ENCODE measurements at regions not wholly inside any gene's neighbourhood (a gene's known extent, or its start where the extent isn't known, plus 50 kb on each side); places are given as distances from the start of the nearest gene placed in this dataset.

DNA sequence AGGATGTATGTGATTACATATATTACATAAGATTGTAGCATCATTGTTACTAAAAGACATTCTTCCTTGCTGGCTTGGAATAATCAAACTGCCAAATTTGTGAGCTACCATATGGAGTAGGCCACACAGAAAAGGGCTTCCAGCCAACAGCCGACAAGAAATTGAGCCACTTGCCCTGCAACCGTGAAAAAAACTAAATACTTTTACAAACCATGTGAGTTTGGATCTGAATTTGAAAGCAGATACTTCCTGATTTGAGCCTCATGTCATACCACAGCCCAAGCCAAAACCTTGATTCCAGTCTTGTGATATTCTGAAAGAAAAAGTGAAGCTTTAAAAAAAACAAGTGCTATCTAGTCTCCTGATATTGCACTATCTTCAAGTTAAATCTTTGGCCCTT, 55.6 kb upstream of the PRMT6 start:
- TF ChIP-seq, protein P1, sequence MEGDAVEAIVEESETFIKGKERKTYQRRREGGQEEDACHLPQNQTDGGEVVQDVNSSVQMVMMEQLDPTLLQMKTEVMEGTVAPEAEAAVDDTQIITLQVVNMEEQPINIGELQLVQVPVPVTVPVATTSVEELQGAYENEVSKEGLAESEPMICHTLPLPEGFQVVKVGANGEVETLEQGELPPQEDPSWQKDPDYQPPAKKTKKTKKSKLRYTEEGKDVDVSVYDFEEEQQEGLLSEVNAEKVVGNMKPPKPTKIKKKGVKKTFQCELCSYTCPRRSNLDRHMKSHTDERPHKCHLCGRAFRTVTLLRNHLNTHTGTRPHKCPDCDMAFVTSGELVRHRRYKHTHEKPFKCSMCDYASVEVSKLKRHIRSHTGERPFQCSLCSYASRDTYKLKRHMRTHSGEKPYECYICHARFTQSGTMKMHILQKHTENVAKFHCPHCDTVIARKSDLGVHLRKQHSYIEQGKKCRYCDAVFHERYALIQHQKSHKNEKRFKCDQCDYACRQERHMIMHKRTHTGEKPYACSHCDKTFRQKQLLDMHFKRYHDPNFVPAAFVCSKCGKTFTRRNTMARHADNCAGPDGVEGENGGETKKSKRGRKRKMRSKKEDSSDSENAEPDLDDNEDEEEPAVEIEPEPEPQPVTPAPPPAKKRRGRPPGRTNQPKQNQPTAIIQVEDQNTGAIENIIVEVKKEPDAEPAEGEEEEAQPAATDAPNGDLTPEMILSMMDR (IDR thresholded peaks at IDR 0.05 in 4 of 5, conservative IDR thresholded peaks at IDR 0.05 in 1 of 5): no peak
- no peak for TF ChIP-seq POLR2A (IDR thresholded peaks at IDR 0.05)
